IMR-90 (cell line): ENCODE measurements at regions not wholly inside any gene's neighbourhood (a gene's known extent, or its start where the extent isn't known, plus 50 kb on each side); places are given as distances from the start of the nearest gene placed in this dataset.

Source experiments
- ATAC-seq: fragments of 200-7000 bp; cut with Tn5 transposase; 2 replicates; pipeline ENCODE4 v1.9.1; 2020; ENCODE audit warnings: low read depth, mild to moderate bottlenecking, moderate library complexity
- BruUV-seq: library from RNA; stranded (reverse); fragments of 400-500 nt; replicated peaks from 2 replicates; lab custom pipeline; 2021; lab: Mats Ljungman, UMichigan
- CTCF ChIA-PET: fragments of 300-600 bp; formaldehyde crosslinking; extraction: SDS; loops from one replicate; lab custom pipeline; 2021; ENCODE audit warnings: antibody characterized with exemption; lab: Yijun Ruan, JAX
- POLR2A ChIA-PET: fragments of 300-600 bp; sonication (Branson Sonifier 250); formaldehyde crosslinking; loops from one replicate; lab custom pipeline; 2022; ENCODE audit warnings: antibody characterized with exemption; ENCODE audit not compliant: unreplicated experiment; lab: Charles Lee
- DNase-seq: peaks from one replicate; pipeline ENCODE4 v3.0.0; 2013
- H2AFZ ChIP-seq: replicated peaks from 2 replicates; pipeline ENCODE3; 2013; ENCODE audit warnings: low read length, mild to moderate bottlenecking; ENCODE audit not compliant: poor library complexity
- H2AK5ac ChIP-seq: 2 replicates; pipeline ENCODE4 v1.6.1; 2013; ENCODE audit warnings: low read depth, low read length, inconsistent platforms
- H2AK9ac ChIP-seq: replicated peaks from 2 replicates; pipeline ENCODE3; 2013; ENCODE audit warnings: mild to moderate bottlenecking, low read depth, low read length, moderate library complexity; ENCODE audit not compliant: poor library complexity
- H2BK120ac ChIP-seq: 2 replicates; pipeline ENCODE4 v1.6.1; 2013; ENCODE audit warnings: low read depth, low read length, inconsistent platforms
- H2BK15ac ChIP-seq: 3 replicates; pipeline ENCODE4 v1.6.1; 2013; ENCODE audit warnings: low read depth, low read length, inconsistent platforms
- H2BK20ac ChIP-seq: 2 replicates; pipeline ENCODE4 v1.6.1; 2013; ENCODE audit warnings: low read depth, mild to moderate bottlenecking, inconsistent platforms, low read length, moderate library complexity
- H2BK5ac ChIP-seq: 2 replicates; pipeline ENCODE4 v1.6.1; 2013; ENCODE audit warnings: mild to moderate bottlenecking, low read depth, low read length, inconsistent platforms; ENCODE audit not compliant: poor library complexity, severe bottlenecking
- H3K14ac ChIP-seq: replicated peaks from 2 replicates; pipeline ENCODE4 v1.6.1; 2013; ENCODE audit warnings: low read depth, low read length, inconsistent platforms
- H3K18ac ChIP-seq: 2 replicates; pipeline ENCODE4 v1.6.1; 2013; ENCODE audit warnings: low read depth, low read length, control low read depth
- H3K23ac ChIP-seq: 2 replicates; pipeline ENCODE4 v1.6.1; 2013; ENCODE audit warnings: low read depth, low read length, inconsistent platforms
- H3K27ac ChIP-seq: 2 replicates; pipeline ENCODE4 v1.5.1; 2013; ENCODE audit warnings: mild to moderate bottlenecking, control low read depth, low read length; ENCODE audit not compliant: insufficient read depth
- H3K27me3 ChIP-seq: 2 replicates; pipeline ENCODE4 v1.6.1; 2013; ENCODE audit warnings: low read length; ENCODE audit not compliant: control insufficient read depth, insufficient read depth
- H3K36me3 ChIP-seq: 2 replicates; pipeline ENCODE4 v1.6.1; 2013; ENCODE audit warnings: low read length, mixed read lengths; ENCODE audit not compliant: control insufficient read depth, insufficient read depth
- H3K4ac ChIP-seq: 2 replicates; pipeline ENCODE4 v1.6.1; 2013; ENCODE audit warnings: low read depth, low read length, inconsistent platforms
- H3K4me1 ChIP-seq: 2 replicates; pipeline ENCODE4 v1.6.1; 2013; ENCODE audit warnings: low read length, mixed read lengths; ENCODE audit not compliant: control insufficient read depth, insufficient read depth
- H3K4me2 ChIP-seq: 2 replicates; pipeline ENCODE4 v1.6.1; 2013; ENCODE audit warnings: low read depth, mild to moderate bottlenecking, control low read depth, low read length, moderate library complexity
- H3K4me3 ChIP-seq: 2 replicates; pipeline ENCODE4 v1.5.1; 2013; ENCODE audit warnings: low read depth, mild to moderate bottlenecking, control low read depth, low read length, moderate library complexity; ENCODE audit not compliant: insufficient read depth
- H3K56ac ChIP-seq: 2 replicates; pipeline ENCODE4 v1.6.1; 2013; ENCODE audit warnings: low read length, inconsistent platforms; ENCODE audit not compliant: insufficient read depth; ENCODE audit errors: extremely low read depth
- H3K79me1 ChIP-seq, 2 experiments: 2 replicates each; pipeline ENCODE4 v1.6.1; 2013; ENCODE audit warnings: low read length in 2 of 2, inconsistent platforms in 1 of 2, low read depth in 1 of 2
- H3K9ac ChIP-seq: 2 replicates; pipeline ENCODE4 v1.6.1; 2013; ENCODE audit warnings: low read depth, low read length, control low read depth
- H3K9me1 ChIP-seq: 2 replicates; pipeline ENCODE4 v1.6.1; 2013; ENCODE audit warnings: low read length, inconsistent platforms; ENCODE audit not compliant: insufficient read depth
- H3K9me3 ChIP-seq: 2 replicates; pipeline ENCODE4 v1.6.1; 2013; ENCODE audit warnings: low read length; ENCODE audit not compliant: control insufficient read depth, insufficient read depth
- H4K20me1 ChIP-seq: 2 replicates; pipeline ENCODE4 v1.6.1; 2013; ENCODE audit warnings: low read length, inconsistent platforms; ENCODE audit not compliant: insufficient read depth
- H4K5ac ChIP-seq: 2 replicates; pipeline ENCODE4 v1.6.1; 2013; ENCODE audit warnings: mild to moderate bottlenecking, low read depth, low read length, control low read depth
- H4K8ac ChIP-seq, 2 experiments: 2 replicates each; pipeline ENCODE4 v1.6.1; 2013; ENCODE audit warnings: low read depth in 2 of 2, low read length in 2 of 2, control low read depth in 1 of 2, inconsistent platforms in 1 of 2
- H4K91ac ChIP-seq: 2 replicates; pipeline ENCODE4 v1.6.1; 2013; ENCODE audit warnings: low read depth, low read length, inconsistent platforms; ENCODE audit not compliant: insufficient read depth
- BHLHE40 ChIP-seq: fragments of 150-350 bp; IDR thresholded peaks from 2 replicates; pipeline ENCODE4 v1.6.1; 2016; ENCODE audit warnings: mild to moderate bottlenecking, low read depth, low read length
- CEBPB ChIP-seq: IDR thresholded peaks from 2 replicates; pipeline ENCODE4 v1.6.1; 2012; ENCODE audit warnings: low read depth, low read length, improper control_type of control experiment
- CHD1 ChIP-seq: IDR thresholded peaks from 2 replicates; pipeline ENCODE4 v1.6.1; 2012; ENCODE audit warnings: low read depth, low read length, improper control_type of control experiment
- FOS ChIP-seq: fragments of 150-350 bp; IDR thresholded peaks from 2 replicates; pipeline ENCODE4 v1.6.1; 2016; ENCODE audit warnings: low read depth, low read length
- MAFK ChIP-seq: IDR thresholded peaks from 2 replicates; pipeline ENCODE4 v1.6.1; 2012; ENCODE audit warnings: low read depth, low read length, improper control_type of control experiment
- MAZ ChIP-seq: IDR thresholded peaks from 2 replicates; pipeline ENCODE4 v1.6.1; 2012; ENCODE audit warnings: low read depth, mild to moderate bottlenecking, low read length, improper control_type of control experiment, moderate library complexity, borderline replicate concordance
- MXI1 ChIP-seq: IDR thresholded peaks from 2 replicates; pipeline ENCODE4 v1.6.1; 2012; ENCODE audit warnings: low read depth, mild to moderate bottlenecking, low read length, moderate library complexity, borderline replicate concordance
- POLR2A ChIP-seq: IDR thresholded peaks from 2 replicates; pipeline ENCODE4 v1.6.1; 2012; ENCODE audit warnings: mild to moderate bottlenecking, low read depth, low read length
- RAD21 ChIP-seq: IDR thresholded peaks from 2 replicates; pipeline ENCODE4 v1.6.1; 2012; ENCODE audit warnings: low read length, improper control_type of control experiment
- RCOR1 ChIP-seq: IDR thresholded peaks from 2 replicates; pipeline ENCODE4 v1.6.1; 2012; ENCODE audit warnings: mild to moderate bottlenecking, low read length, improper control_type of control experiment; ENCODE audit not compliant: insufficient replicate concordance
- SMC3 ChIP-seq: fragments of 150-350 bp; IDR thresholded peaks from 2 replicates; pipeline ENCODE4 v1.6.1; 2016; ENCODE audit warnings: low read depth, mild to moderate bottlenecking, antibody characterized with exemption, low read length, moderate library complexity
- dilution Hi-C: fragments of 300-500 bp; cut with HindIII; formaldehyde crosslinking; loops from one replicate; pipeline ENCODE4 v1.14.3; 2018; ENCODE audit warnings: low sequenced_read_pairs; ENCODE audit not compliant: unreplicated experiment
- in situ Hi-C: fragments of 300-500 bp; cut with MboI; formaldehyde crosslinking; loops from 3 replicates; pipeline ENCODE4 v1.14.3; 2019; ENCODE audit warnings: low sequenced_read_pairs, inconsistent platforms, mixed read lengths
- intact Hi-C: fragments of 100-400 bp; cut with micrococcal nuclease; formaldehyde crosslinking; loops from 2 replicates; pipeline ENCODE4 v1.10.0; 2022
- TF ChIP-seq, protein P1 (sequence below): fragments of 150-350 bp; IDR thresholded peaks from 2 replicates; pipeline ENCODE4 v1.6.1; 2016; ENCODE audit warnings: low read depth, mild to moderate bottlenecking, low read length, moderate library complexity, borderline replicate concordance
- TF ChIP-seq, protein P2 (sequence below): fragments of 150-350 bp; IDR thresholded peaks from 2 replicates; pipeline ENCODE4 v1.6.1; 2017; ENCODE audit warnings: mild to moderate bottlenecking, antibody characterized with exemption, low read length, low read depth
- TF ChIP-seq, protein P3 (sequence below): conservative IDR thresholded peaks from 2 replicates; pipeline ENCODE4 v1.5.1; 2012; ENCODE audit warnings: mild to moderate bottlenecking, low read depth, low read length, improper control_type of control experiment

- H3K23ac ChIP-seq: no peak overlapping the region
- CTCF ChIA-PET: no interaction called here
- no peak overlapping the region for H3K4me3 ChIP-seq
- H2AFZ ChIP-seq: no peak overlapping the region
- no peak overlapping the region for H4K8ac ChIP-seq
- no peak overlapping the region for H3K18ac ChIP-seq
- TF ChIP-seq MXI1: no peak
- no peak for TF ChIP-seq RCOR1
- TF ChIP-seq, protein P1, sequence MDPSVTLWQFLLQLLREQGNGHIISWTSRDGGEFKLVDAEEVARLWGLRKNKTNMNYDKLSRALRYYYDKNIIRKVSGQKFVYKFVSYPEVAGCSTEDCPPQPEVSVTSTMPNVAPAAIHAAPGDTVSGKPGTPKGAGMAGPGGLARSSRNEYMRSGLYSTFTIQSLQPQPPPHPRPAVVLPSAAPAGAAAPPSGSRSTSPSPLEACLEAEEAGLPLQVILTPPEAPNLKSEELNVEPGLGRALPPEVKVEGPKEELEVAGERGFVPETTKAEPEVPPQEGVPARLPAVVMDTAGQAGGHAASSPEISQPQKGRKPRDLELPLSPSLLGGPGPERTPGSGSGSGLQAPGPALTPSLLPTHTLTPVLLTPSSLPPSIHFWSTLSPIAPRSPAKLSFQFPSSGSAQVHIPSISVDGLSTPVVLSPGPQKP: no peak
- TF ChIP-seq SMC3: no peak
- no peak for TF ChIP-seq FOS
- no peak for TF ChIP-seq RAD21
- TF ChIP-seq MAFK: no peak
- TF ChIP-seq CEBPB: no peak
- TF ChIP-seq MAZ: no peak
- no peak for TF ChIP-seq CHD1
- TF ChIP-seq POLR2A: no peak
- TF ChIP-seq, protein P2, sequence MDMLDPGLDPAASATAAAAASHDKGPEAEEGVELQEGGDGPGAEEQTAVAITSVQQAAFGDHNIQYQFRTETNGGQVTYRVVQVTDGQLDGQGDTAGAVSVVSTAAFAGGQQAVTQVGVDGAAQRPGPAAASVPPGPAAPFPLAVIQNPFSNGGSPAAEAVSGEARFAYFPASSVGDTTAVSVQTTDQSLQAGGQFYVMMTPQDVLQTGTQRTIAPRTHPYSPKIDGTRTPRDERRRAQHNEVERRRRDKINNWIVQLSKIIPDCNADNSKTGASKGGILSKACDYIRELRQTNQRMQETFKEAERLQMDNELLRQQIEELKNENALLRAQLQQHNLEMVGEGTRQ: no peak
- TF ChIP-seq, protein P3, sequence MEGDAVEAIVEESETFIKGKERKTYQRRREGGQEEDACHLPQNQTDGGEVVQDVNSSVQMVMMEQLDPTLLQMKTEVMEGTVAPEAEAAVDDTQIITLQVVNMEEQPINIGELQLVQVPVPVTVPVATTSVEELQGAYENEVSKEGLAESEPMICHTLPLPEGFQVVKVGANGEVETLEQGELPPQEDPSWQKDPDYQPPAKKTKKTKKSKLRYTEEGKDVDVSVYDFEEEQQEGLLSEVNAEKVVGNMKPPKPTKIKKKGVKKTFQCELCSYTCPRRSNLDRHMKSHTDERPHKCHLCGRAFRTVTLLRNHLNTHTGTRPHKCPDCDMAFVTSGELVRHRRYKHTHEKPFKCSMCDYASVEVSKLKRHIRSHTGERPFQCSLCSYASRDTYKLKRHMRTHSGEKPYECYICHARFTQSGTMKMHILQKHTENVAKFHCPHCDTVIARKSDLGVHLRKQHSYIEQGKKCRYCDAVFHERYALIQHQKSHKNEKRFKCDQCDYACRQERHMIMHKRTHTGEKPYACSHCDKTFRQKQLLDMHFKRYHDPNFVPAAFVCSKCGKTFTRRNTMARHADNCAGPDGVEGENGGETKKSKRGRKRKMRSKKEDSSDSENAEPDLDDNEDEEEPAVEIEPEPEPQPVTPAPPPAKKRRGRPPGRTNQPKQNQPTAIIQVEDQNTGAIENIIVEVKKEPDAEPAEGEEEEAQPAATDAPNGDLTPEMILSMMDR: no peak
- no peak for TF ChIP-seq BHLHE40
- H3K27me3 ChIP-seq: no peaks in the 10 kb centered on the region
- no peak overlapping the region for H4K91ac ChIP-seq
- no peak overlapping the region for H3K9ac ChIP-seq
- H3K56ac ChIP-seq: no peak overlapping the region
- no peaks in the 10 kb centered on the region for H3K4me1 ChIP-seq
- no peak overlapping the region for H2BK120ac ChIP-seq
- H2BK15ac ChIP-seq: no peak overlapping the region
- BruUV-seq: no TSS peak
- no peak overlapping the region for H3K4me2 ChIP-seq
- POLR2A ChIA-PET: no interaction called here
- no peak overlapping the region for H2BK20ac ChIP-seq
- intact Hi-C loops: loop anchor here (5.0 kb wide), 1 partner anchor 86 kb away; no protein-coding TSS in a partner anchor
- no peaks in the 10 kb centered on the region for H4K20me1 ChIP-seq
- no peak overlapping the region for H2AK9ac ChIP-seq
- DNase-seq (no peak), ATAC-seq (no peak)
- dilution Hi-C loops: no loop called here
- H3K9me3 ChIP-seq: no peaks in the 10 kb centered on the region
- no peak overlapping the region for H3K27ac ChIP-seq
- H3K14ac ChIP-seq: no peak overlapping the region
- H2AK5ac ChIP-seq: no peak overlapping the region
- H4K5ac ChIP-seq: no peak overlapping the region
- H2BK5ac ChIP-seq: no peak overlapping the region
- H3K4ac ChIP-seq: no peak overlapping the region
- no peaks in the 10 kb centered on the region for H3K36me3 ChIP-seq
- H3K79me1 ChIP-seq: no peaks in the 10 kb centered on the region
- no peaks in the 10 kb centered on the region for H3K9me1 ChIP-seq
- in situ Hi-C loops: no loop called here
These were observed 457.9 kb upstream of the DYNLRB2 start for GRCh38 chr16:80082906-80083305.
